Frontal cortex (tissue), 3 donors: ENCODE measurements at regions not wholly inside any gene's neighbourhood (a gene's known extent, or its start where the extent isn't known, plus 50 kb on each side); places are given as distances from the start of the nearest gene placed in this dataset.

Source experiments
- DNase-seq, 2 donors: peaks; one replicate each; pipeline ENCODE4 v3.0.0; 2012; ENCODE audit warnings: low spot score in 2 of 2
- FAIRE-seq: peaks from 2 replicates; lab custom pipeline; 2012; peaks lifted over from hg19 to GRCh38; lab: Jason Lieb, UNC
- donor health status: control.
- donor health status: control.
- donor health status: control.

- no peak for FAIRE-seq
- DNase-seq = no peak
Observed at GRCh38 chr4:14257903-14258302, 630.4 kb upstream of the BOD1L1 start.

DNA sequence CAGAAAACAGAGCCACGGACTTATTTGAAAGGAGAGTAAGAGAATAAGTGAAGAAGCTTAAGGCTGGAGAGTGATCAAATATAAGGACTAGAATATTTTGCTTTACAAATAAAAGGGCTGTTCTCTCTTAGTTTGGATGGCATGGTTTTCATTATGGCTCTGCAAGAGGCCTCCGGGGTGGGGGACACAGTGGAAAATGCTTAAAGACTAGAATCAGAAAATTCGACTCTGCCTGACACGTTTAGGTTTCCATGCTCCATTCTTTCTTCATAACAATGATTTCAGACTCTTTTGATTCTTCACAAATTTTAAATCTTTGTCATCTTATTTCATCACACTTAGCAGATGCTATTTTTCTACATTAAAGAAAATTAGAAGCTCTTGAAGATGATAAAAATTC is 632.4 kb upstream of the BOD1L1 start:
- DNase-seq (no peak), FAIRE-seq (no peak)

DNA sequence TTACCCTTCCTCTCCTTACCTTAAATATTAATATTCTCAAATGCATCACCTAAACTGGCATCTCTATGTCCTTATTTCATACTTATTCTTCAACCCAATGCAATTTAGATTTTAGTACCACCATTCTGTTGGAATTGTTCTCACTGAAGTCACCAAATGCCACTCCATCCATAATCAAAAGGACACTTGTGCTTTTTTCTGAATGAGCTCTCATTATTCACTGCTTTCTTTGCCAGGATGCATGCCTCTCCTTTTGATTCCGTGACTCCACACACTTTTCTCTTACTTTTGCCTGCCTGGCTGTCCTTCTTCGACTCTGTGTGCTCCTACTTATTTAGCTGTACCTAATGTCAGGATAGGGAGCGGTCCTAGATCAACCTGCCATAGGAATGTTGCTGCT is 633.1 kb upstream of the BOD1L1 start:
- DNase-seq = no peak
- FAIRE-seq = no peak

GRCh38 chr4:14262221-14262620 is 634.7 kb upstream of the BOD1L1 start:
- DNase-seq = no peak
- no peak for FAIRE-seq

DNA sequence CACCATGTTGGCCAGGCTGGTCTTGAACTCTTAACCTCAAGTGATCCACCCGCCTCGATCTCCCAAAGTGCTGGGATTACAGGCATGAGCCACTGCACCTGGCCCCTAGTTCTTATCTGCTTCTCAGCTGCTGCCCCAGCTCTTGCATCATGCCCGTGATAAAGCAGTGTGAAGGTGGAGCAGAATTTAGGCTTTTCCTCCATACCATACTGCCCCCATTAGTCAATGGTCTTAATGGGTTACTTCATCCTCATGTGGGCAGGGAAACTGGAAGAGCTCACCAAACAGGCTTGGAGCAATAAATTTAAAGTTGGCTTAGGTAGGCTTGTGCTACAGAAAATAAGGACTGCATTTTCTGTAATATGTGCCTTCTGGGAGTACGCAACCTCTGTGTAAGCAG is 636.9 kb upstream of the BOD1L1 start:
- DNase-seq (no peak), FAIRE-seq (no peak)

- FAIRE-seq (no peak), DNase-seq (no peak)
Observed at GRCh38 chr4:14265651-14266050, 638.1 kb upstream of the BOD1L1 start.

DNA sequence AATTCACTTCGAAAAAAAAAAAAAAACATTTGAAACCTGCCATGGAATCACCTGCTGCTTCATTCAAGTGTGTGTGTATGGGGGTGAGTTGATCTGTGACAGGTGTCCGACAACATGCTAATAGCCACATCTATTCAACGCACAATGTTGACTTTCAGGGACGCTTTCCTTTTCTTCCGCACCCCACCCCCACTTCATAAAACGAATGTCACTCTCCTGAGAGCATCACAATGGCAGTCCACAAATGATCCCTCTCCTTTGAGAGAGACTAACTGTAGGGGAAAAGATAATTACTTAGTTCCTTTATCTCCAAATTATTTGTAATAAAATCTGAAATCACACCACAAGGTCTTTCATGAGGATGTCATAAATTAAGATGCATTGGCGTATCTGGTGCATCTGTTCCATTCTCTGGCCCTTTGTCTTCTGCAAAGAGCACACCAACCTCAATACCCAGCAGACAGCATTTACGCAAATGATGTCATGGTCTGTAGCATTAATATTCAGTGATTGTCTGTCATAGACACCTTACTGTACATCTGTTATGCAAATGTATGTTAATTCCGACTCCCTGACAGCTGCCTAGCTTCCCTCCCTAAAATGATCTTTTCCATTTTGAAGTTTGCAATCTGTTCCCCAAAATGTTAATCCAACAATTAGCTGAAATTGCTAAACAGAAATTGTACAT is 640.0 kb upstream of the BOD1L1 start:
- no peak for DNase-seq
- FAIRE-seq = no peak

DNA sequence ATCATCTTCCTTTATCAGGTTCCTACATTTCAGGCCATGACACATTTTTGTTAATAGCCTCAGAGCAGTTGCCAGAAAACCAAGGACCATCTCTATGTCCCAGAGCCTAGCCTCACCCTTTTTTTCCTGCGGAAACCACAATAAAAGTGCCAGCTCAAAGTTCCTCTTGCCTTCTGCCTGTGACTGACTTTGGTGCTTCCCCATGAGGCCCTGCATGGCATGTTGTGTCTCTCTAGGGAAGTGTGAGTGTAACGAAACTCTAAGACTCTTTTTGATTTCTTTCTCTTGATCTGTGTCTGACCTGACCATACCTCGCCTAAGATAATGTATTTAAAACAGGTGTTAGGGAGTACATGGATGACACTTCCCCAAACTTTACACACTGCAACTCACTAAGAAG is 642.3 kb upstream of the BOD1L1 start:
- FAIRE-seq (no peak), DNase-seq (no peak)

GRCh38 chr4:14272206-14272605 is 644.7 kb upstream of the BOD1L1 start:
- no peak for FAIRE-seq

DNA sequence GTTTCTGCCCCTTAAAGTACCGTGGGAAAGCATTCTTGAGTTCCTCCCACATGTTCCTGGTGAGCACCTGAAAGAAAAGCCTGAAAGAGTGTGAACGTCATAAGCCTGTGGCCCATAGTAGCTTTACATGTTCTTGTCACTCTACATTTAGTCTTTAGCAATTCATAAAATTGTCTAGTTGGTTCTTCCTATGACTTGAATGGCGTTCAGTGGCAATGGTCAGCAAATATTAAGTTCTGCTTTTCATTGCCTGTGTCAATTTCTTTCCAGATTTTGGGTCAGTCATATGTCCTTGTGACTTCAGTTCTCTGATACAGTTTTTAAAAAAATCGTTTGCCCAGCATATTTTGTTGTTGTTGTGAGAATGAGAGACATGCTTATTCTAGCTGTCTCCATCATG is 650.0 kb upstream of the BOD1L1 start:
- FAIRE-seq = no peak
- DNase-seq = no peak

More at GRCh38 chr4:14272206-14272605, 644.7 kb upstream of the BOD1L1 start:
- no peak for DNase-seq

- no peak for FAIRE-seq
Observed at GRCh38 chr4:14280567-14280966, 653.0 kb upstream of the BOD1L1 start.

GRCh38 chr4:14284578-14284977 is 657.1 kb upstream of the BOD1L1 start:
- DNase-seq (no peak), FAIRE-seq (no peak)

More at GRCh38 chr4:14280567-14280966, 653.0 kb upstream of the BOD1L1 start:
- DNase-seq = no peak

- DNase-seq (no peak), FAIRE-seq (no peak)
Observed at GRCh38 chr4:14289708-14290107, 662.2 kb upstream of the BOD1L1 start.

DNA sequence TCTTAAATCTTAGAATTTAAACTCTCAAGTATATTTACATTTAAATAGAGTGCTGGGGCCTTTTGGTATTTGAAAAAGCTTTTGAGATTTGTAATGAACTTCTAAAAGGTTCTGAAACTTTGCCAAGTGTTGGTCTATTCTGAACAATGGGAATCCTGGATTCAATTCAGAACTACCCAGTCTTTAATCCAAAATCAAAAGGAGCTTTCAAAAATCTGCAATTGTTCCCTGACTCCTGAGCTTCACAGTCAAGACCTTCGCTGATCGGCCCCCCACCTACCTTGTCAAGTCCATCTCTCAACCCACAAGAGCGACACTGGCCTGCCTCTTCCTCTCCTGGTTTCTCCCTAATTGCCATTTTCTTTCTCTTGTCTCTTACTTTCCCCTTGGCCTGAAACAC is 666.1 kb upstream of the BOD1L1 start:
- DNase-seq = no peak

DNA sequence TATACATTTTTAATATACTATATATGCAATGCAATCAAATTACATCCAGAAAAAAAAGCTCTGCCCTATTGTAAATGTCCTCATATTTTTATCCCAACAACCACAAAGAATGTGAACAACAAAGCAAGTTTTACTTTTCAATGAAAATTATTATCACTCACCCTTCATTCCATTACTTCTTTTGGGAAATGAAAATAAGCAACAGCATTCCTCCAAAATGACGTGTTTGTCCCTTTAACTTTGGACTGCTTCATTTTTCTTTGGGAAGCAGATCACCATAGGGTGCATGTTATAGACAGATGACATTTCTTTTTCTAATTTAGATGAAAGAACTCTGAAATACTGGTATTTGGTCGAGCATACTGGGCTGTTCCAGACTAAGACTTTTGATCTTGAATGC is 667.1 kb upstream of the BOD1L1 start:
- FAIRE-seq (no peak), DNase-seq (no peak)

More for the DNA sequence above, 666.1 kb upstream of the BOD1L1 start:
- no peak for FAIRE-seq

GRCh38 chr4:14299166-14299565 is 671.6 kb upstream of the BOD1L1 start:
- DNase-seq = no peak

DNA sequence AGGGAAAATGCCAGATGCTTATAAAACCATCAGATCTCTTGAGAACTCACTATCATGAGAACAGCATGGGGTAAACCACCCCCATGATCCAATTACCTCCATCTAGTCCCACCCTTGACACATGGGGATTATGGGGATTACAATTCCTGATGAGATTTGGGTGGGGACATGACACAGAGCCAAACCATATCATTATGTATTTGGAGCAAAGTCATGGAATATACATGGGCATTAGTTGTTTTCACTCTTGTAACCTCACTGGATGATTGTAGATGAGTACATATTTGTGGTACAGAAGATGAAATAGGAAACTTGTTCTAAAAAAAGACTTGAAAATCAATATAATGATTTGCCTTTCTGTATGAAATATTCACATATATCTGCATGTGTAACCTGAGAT is 674.5 kb upstream of the BOD1L1 start:
- FAIRE-seq (no peak), DNase-seq (no peak)

More at GRCh38 chr4:14299166-14299565, 671.6 kb upstream of the BOD1L1 start:
- FAIRE-seq = no peak

DNA sequence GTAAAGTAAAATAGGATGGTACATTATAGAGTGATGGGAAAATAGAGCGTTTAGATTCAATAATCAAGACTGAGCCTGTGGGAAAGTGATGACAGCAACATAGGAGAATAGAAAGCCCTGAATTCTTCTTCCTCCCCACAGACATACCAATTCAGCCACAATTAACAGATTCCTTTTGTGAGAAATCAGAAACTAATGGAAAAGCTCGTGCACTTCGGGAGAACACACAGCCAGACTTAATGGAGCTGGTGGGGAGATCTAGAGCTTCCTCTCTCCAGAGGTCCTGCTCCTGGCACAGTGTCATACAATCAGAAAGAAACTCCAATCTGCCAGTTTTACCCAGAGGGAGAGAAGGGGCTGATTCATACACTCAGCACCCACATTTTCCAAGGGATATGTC is 676.3 kb upstream of the BOD1L1 start:
- FAIRE-seq (no peak), DNase-seq (no peak)

GRCh38 chr4:14308229-14308651 is 680.7 kb upstream of the BOD1L1 start:
- no peak for DNase-seq
- no peak for FAIRE-seq

- DNase-seq (no peak), FAIRE-seq (no peak)
Observed at GRCh38 chr4:14309431-14309830, 681.9 kb upstream of the BOD1L1 start.

GRCh38 chr4:14313757-14314156 is 686.2 kb upstream of the BOD1L1 start:
- FAIRE-seq = no peak
- DNase-seq = no peak

- DNase-seq = no peak
- no peak for FAIRE-seq
Observed at GRCh38 chr4:14315129-14315528, 687.2 kb upstream of the CPEB2 start.
